GM13976 (cell line): ENCODE measurements at regions not wholly inside any gene's neighbourhood (a gene's known extent, or its start where the extent isn't known, plus 50 kb on each side); places are given as distances from the start of the nearest gene placed in this dataset.

ENCODE experiments used
- DNase-seq: peaks from one replicate; pipeline ENCODE4 v3.0.0; 2012; ENCODE audit warnings: low spot score
- in situ Hi-C: fragments of 300-500 bp; cut with MboI; formaldehyde crosslinking; loops from one replicate; pipeline ENCODE4 v1.12.0; 2022; ENCODE audit warnings: low sequenced_read_pairs, mixed read lengths, inconsistent platforms; ENCODE audit not compliant: unreplicated experiment
- TF ChIP-seq, protein P1 (sequence below): IDR thresholded peaks from 2 replicates; pipeline ENCODE4 v1.5.1; 2012; ENCODE audit warnings: borderline replicate concordance, mild to moderate bottlenecking; ENCODE audit not compliant: insufficient read depth; ENCODE audit errors: extremely low read depth, missing control alignments, control extremely low read depth

DNA sequence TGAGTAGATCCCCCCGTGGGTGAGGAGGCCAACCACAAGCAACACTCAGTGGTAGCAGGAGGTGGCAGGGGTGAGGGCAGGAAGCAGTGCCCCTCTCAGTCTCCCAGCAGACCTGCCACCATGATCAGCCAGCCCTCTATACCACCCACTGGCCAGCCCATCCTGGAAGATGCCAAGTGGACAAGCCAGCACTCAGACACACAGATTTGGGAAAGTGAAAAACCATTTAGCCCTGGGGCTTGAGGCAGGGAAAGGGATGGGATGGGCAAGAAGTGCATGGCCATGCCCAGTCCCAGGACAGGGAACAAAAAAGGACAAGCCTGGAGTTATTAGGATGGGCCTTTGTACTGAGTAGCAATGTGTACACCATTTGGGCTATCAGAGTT, 76.9 kb downstream of the HFE start:
- DNase-seq = no peak
- TF ChIP-seq, protein P1, sequence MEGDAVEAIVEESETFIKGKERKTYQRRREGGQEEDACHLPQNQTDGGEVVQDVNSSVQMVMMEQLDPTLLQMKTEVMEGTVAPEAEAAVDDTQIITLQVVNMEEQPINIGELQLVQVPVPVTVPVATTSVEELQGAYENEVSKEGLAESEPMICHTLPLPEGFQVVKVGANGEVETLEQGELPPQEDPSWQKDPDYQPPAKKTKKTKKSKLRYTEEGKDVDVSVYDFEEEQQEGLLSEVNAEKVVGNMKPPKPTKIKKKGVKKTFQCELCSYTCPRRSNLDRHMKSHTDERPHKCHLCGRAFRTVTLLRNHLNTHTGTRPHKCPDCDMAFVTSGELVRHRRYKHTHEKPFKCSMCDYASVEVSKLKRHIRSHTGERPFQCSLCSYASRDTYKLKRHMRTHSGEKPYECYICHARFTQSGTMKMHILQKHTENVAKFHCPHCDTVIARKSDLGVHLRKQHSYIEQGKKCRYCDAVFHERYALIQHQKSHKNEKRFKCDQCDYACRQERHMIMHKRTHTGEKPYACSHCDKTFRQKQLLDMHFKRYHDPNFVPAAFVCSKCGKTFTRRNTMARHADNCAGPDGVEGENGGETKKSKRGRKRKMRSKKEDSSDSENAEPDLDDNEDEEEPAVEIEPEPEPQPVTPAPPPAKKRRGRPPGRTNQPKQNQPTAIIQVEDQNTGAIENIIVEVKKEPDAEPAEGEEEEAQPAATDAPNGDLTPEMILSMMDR = no peak
- in situ Hi-C loops = no loop called here

DNA sequence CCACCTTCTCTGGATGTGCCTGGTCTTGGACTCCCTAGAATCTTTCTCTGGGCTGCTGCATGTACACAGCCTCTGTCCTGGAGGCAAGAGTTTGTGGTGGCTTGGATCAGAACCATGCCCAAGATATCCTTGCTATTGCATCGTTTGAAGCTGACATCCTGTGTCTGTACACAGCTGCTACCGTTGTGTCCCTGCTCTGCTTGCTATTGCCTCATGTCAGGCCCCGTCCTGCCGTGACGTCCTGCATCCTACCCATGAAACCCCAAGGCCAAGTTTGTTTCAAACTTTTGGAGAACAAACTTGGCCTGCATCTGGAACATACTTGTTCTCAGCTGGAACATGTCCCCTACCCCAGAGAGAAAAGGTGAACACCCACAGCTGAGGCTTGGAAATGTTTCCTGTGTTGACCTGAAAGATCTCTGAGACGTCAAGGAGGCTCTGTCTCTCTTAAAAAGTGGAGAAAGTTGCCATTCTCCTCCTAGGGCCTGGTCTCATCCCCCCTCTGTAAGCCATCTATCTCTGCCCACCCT, 78.1 kb downstream of the HFE start:
- TF ChIP-seq, protein P1 = no peak
- no peak for DNase-seq
- in situ Hi-C loops = no loop called here

DNA sequence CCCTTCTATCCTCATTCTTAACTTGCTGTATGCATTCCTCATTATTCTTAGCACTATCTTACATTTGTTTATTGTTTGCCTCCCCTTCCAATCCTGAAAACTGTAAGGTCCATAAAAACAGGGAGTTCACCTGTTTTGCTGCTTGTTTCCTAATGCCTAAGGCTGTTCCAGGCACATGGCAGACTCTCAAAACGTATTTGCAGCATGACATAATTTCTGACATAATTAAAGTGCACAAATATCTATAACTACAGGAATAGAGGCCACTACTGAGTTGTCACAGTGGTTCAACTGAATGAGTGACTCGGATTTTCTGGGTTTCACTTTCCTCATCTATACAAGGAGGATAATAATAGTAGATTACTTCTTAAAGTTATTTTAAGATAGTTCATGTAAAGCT, 83.0 kb downstream of the HFE start:
- in situ Hi-C loops = no loop called here
- TF ChIP-seq, protein P1 = no peak
- DNase-seq = no peak

DNA sequence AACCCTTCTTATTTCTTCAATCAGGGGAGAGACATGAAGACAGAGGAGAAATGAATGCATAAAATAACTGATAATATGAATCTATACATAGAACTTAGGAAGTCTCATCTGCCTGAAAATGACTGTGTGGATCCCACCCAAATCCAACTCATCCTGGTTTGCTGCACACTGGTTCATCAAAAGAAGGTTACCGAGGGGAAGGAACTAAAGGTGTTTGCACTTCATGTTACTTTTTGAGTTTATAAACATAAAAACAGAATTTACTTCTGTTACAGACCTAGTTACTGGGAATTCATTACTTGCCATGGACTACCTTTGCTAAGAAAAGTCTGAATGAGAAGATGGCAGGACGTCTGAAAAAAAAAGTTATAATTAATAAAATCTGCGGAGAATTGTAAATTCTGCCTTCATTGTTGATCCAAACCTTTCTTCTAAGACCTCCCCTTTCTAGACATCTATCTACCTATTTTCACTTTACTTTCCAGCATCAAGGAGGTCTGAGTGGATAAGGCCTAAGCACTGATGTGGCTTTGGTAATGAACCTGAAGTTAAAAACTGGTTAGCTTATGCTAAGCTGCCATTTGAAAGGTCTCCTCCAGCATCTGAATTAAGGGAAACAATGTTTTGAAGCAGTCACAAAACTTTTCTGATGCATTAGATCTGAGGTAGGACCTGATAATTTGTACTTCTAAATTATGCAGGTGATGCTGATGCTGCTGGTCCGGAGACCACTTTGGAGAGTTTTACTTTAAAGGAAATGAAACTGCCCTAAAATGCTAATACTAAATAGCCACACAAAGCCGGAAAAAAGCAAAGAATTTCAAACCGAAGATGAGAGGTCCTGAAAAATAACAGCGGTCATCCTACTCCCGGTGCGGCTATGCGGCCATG, 84.0 kb downstream of the HFE start:
- in situ Hi-C loops = no loop called here
- DNase-seq = no peak
- TF ChIP-seq, protein P1 = no peak

DNA sequence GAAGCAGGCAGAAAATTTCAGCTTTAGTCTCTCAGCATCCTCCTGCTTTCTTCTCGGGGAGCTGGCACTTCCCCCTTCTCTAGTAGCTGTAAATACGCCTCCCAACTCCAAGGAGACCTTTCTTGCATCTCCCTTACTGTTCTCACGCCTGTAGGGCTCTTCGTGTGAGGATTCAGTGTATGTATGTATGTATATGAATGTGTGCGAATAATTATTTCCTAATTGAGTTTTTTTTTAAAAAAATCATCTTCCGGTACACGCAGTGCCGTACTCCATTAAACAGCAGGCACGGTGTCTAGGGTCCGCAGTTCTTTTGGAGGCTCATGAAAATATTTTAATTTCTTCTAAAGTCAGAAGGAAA, 85.4 kb downstream of the HFE start:
- TF ChIP-seq, protein P1 = no peak
- no peak for DNase-seq

DNA sequence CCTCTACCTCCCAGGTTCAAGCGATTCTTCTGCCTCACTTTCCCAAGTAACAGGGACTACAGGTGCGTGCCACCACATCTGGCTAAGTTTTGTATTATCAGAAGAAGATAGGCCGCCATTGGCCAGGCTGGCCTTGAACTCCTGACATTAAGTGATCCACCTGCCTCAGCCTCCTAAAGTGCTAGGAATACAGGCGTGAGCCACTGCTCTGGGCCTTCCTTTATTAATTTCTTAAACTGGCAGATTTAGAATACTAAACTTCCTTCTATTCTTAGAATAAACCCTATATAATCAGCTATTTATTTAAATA, 86.6 kb downstream of the HFE start:
- TF ChIP-seq, protein P1 = no peak
- in situ Hi-C loops = no loop called here

More for the DNA sequence above, 85.4 kb downstream of the HFE start:
- in situ Hi-C loops = no loop called here

More for the DNA sequence above, 86.6 kb downstream of the HFE start:
- DNase-seq = no peak
